Rectal smooth muscle tissue (tissue), 1 donor: ENCODE measurements at regions not wholly inside any gene's neighbourhood (a gene's known extent, or its start where the extent isn't known, plus 50 kb on each side); places are given as distances from the start of the nearest gene placed in this dataset.

ENCODE experiments used
- H3K27ac ChIP-seq: one replicate; pipeline ENCODE4 v1.7.0; 2013; ENCODE audit warnings: low read depth, low read length, inconsistent platforms
- H3K27me3 ChIP-seq: one replicate; pipeline ENCODE4 v1.7.0; 2013; ENCODE audit warnings: low read length; ENCODE audit not compliant: control insufficient read depth, insufficient read depth
- H3K36me3 ChIP-seq: one replicate; pipeline ENCODE4 v1.7.0; 2013; ENCODE audit warnings: low read length; ENCODE audit not compliant: control insufficient read depth, insufficient read depth
- H3K4me1 ChIP-seq: one replicate; pipeline ENCODE4 v1.7.0; 2013; ENCODE audit warnings: low read length; ENCODE audit not compliant: control insufficient read depth, insufficient read depth
- H3K4me3 ChIP-seq: one replicate; pipeline ENCODE4 v1.7.0; 2013; ENCODE audit warnings: low read length
- H3K9ac ChIP-seq: one replicate; pipeline ENCODE4 v1.7.0; 2013; ENCODE audit warnings: low read length

DNA sequence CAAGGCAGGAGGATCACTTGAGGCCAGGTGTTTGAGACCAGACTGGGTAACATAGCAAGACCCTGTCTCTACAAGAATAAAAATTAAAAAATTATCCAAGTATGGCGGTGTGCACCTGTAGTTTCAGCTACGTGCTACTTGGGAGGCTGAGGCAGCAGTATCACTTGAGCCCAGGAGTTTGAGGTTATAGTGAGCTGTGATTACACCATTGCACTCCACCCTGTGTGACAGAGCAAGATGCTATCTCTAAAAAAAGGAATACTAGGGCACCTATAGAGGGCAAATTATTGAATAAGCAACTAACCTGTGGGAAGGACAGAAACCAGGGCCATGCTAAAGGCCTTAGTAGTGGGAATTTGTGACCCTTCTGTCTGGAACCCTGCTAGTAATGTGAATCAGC is 86.1 kb downstream of the TENT5C start:
- Histone ChIP-seq H3K36me3 (no peaks in the 10 kb centered on the region), H3K4me1 (peaks cover 31% of the 10 kb centered on the region), H3K27me3 (no peaks in the 10 kb centered on the region), H3K27ac (no peak overlapping the region), H3K9ac (no peak overlapping the region), H3K4me3 (no peak overlapping the region)

DNA sequence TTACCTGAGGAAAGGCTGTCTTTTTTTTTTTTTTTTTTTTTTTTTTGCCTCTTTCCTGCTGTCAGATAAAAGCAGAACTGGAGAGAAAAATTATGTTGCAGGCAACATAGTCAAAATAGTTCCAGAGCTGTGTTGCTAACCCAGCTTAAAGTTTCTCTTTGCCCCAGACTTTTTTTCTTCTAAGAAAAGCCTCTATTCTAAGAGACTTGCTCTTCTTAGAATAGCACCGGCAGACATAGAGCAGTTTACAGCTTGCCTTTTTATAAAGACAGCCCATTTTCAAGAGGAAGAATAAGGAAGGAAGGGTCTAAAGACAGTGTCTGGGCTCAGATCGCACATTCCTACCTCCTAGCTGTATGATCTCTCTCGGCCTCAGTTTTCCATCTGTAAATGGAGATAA is 88.7 kb downstream of the TENT5C start:
- Histone ChIP-seq H3K4me1 (peaks cover 44% of the 10 kb centered on the region), H3K4me3 (no peak overlapping the region), H3K27ac (no peak overlapping the region), H3K27me3 (no peaks in the 10 kb centered on the region), H3K36me3 (no peaks in the 10 kb centered on the region), H3K9ac (no peak overlapping the region)

DNA sequence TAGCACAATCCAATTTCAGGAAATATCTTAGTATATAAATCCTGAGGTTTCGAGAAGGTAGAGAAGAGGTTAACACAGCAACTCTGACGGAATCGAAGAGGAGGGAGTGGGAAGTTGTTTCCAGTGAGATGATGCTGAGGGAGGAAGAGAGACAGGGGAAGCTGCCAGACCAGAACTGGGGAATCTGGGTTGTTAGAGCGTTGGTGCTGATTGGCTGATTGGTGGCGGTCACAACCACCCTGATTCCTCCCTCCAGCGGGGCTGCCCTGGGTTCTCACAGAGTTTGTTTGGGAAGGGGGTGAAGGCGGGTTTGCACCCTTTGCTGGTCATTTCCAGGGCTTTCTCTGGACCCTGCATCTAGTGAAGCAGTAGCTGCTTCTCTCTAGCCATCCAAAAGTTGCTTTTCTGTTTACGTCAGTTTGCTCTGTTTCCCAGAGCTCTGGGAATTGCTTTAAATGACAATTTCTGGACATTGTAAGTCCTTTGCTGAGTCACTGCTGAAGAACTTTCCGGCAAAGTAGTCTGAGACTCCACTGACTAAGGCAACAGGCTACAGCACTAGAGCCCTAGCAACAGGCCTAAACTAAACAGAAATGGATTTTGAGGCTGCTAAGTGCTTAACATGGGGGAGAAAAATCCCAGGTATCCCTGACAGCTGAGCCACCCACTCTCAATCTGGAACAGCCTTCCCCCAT is 90.1 kb downstream of the TENT5C start:
- H3K4me1 ChIP-seq = peaks cover 39% of the 10 kb centered on the region
- no peaks in the 10 kb centered on the region for H3K27me3 ChIP-seq
- no peak overlapping the region for H3K4me3 ChIP-seq
- no peaks in the 10 kb centered on the region for H3K36me3 ChIP-seq
- peak overlapping the region; percentile 89 for H3K27ac ChIP-seq
- no peak overlapping the region for H3K9ac ChIP-seq

DNA sequence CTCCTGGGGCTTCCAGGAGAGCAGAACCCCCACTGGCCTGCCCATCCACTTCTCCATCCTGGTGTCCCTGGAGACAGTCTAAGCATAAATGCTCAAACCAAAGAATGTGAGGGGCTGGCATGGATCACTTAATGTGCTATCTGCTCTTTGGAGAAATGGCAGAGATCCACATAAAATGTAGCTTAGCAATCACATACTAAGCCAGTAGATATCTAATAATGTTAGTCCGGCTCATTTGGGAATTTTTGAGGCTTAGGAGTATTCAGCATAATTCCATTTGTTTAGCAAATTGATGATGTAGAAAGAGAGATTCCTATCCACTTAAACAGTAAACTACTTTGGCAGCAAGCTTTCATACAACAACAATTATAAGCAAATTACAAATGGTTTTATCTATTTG is 90.7 kb downstream of the TENT5C start:
- H3K9ac ChIP-seq = no peak overlapping the region
- peak overlapping the region; percentile 89 for H3K27ac ChIP-seq
- no peak overlapping the region for H3K4me3 ChIP-seq

DNA sequence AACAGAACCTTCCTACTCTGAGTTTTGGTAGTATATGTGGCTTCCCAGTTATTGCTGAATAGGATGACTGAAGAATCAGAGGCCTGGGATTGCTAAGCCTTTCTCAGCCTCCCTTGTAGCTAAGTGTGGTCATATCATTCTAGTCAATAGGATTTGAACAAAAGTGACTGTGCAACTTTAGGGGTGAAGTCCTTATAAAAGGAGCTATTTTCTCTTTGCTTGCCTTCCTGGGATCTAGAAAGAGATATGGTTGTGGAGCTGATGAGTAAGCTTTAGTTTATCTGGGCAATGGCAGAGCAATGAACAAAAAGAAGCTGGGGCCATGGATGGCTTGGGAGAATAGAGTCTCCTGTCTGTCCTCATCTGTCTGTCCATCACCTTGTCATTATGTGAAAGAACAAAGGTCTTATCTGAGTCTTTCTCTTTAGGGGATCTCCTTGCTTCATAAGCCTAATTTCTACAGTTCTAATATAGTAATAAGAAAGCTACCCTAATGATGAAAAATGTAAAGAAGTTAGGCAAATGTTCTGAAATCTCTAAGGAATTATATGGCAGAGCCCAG is 91.5 kb downstream of the TENT5C start:
- Histone ChIP-seq H3K4me1 (peaks cover 39% of the 10 kb centered on the region), H3K27me3 (no peaks in the 10 kb centered on the region), H3K9ac (no peak overlapping the region), H3K4me3 (no peak overlapping the region), H3K36me3 (no peaks in the 10 kb centered on the region), H3K27ac (peak overlapping the region; percentile 89)

More for the DNA sequence above, 90.7 kb downstream of the TENT5C start:
- Histone ChIP-seq H3K27me3 (no peaks in the 10 kb centered on the region), H3K36me3 (no peaks in the 10 kb centered on the region), H3K4me1 (peaks cover 39% of the 10 kb centered on the region)

DNA sequence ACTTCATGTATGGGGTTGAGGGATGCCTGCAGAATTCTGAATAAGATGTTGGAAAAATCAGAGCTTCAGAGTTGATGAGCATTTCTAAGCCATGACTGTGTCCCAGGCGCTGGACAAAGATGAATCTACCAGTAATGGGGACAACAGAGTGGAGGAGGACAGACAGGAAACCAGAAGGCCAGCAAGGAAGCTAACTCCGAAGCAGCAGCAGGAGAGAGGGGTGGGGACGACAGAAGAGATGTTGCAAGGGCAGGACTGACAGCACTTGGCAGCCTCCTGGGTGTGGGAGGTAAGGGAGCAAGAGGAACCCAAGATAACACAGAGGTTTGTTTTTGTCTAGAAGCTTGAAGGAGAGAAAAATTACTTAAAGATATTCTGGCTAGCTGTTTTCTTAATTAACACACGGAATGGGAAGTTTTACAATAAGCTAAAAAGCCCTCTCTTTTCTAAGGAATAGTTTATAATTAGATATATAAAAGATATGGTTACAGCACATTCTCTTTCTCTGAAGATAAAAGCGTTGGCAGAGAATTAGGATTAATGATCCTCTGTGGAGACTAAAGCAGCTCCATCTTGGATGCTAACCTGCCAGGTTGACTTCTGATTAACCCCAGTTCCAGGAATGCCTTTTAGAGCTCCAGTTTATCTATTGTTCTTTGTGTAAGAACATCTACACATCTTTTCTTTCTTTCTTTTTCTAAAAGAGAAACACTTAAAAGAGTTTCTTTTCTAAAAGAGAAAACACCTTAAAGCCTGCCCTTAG is 92.7 kb downstream of the TENT5C start:
- peak overlapping the region; percentile 21 for H3K27ac ChIP-seq
- no peak overlapping the region for H3K4me3 ChIP-seq
- H3K36me3 ChIP-seq = no peaks in the 10 kb centered on the region
- no peak overlapping the region for H3K9ac ChIP-seq
- peaks cover 39% of the 10 kb centered on the region for H3K4me1 ChIP-seq
- H3K27me3 ChIP-seq = no peaks in the 10 kb centered on the region

DNA sequence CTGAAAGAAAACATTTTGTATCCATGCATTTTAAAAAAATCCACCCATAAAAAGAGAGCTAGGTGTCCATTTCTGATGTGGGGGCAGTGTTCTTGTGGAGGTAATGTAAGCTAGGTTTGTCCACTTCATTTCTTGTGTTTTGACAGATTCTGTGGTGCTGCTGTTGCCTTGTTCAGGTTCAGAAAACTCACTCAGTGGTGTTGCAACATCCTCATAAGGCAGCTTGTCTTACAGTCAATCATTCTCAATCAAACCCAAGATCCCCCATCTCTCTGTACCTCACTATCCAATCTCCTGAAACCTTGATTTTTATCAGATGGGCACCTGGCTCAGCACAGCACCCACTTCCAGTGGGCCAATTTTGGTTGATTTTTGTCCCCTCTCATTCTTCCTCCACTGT is 94.1 kb downstream of the TENT5C start:
- Histone ChIP-seq H3K27me3 (no peaks in the 10 kb centered on the region), H3K4me1 (peaks cover 30% of the 10 kb centered on the region), H3K36me3 (no peaks in the 10 kb centered on the region), H3K9ac (no peak overlapping the region), H3K27ac (no peak overlapping the region), H3K4me3 (no peak overlapping the region)

DNA sequence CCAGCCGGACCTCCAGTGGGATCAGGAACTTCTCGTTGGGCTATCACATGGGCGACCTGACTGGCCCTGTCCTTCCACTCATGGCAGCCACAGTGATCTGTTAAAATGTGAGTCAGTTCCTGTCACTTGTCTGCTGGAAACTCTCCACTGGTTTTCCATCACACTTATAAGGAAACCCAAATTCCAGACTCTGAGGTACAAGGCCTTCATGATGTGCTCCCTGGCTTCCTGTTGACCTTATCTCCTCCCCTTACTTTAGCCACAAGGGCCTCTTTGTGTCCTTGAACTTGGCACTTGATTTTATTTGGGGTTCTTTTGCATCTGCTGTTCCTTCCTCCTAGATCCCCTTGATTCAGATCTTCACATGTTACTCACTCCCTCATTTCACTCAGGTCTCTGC is 96.8 kb downstream of the TENT5C start:
- H3K36me3 ChIP-seq = no peaks in the 10 kb centered on the region
- H3K27me3 ChIP-seq = no peaks in the 10 kb centered on the region
- H3K9ac ChIP-seq = no peak overlapping the region
- no peak overlapping the region for H3K4me3 ChIP-seq
- no peak overlapping the region for H3K27ac ChIP-seq
- peaks cover 6% of the 10 kb centered on the region for H3K4me1 ChIP-seq

DNA sequence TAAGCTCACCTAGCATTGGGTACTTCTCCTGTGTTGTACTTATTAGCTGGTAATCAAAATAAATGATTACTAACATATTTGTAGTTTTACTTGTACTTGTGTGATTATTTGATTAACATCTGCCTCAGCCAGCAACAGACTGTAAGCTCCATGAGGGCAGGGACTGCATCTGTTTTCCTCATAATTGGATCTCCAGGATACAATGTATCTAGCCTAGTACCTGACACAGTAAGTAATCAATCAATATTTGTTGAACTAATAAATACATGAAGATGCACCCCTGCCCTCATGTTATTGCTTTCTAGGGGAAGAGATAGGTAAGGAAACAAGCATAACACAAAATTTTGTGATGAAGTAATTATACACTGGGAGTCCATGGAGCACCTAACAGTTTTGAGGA is 101.5 kb downstream of the TENT5C start:
- Histone ChIP-seq H3K27me3 (no peaks in the 10 kb centered on the region), H3K9ac (no peak overlapping the region), H3K4me1 (peaks cover 3% of the 10 kb centered on the region), H3K36me3 (no peaks in the 10 kb centered on the region), H3K4me3 (no peak overlapping the region), H3K27ac (no peak overlapping the region)

DNA sequence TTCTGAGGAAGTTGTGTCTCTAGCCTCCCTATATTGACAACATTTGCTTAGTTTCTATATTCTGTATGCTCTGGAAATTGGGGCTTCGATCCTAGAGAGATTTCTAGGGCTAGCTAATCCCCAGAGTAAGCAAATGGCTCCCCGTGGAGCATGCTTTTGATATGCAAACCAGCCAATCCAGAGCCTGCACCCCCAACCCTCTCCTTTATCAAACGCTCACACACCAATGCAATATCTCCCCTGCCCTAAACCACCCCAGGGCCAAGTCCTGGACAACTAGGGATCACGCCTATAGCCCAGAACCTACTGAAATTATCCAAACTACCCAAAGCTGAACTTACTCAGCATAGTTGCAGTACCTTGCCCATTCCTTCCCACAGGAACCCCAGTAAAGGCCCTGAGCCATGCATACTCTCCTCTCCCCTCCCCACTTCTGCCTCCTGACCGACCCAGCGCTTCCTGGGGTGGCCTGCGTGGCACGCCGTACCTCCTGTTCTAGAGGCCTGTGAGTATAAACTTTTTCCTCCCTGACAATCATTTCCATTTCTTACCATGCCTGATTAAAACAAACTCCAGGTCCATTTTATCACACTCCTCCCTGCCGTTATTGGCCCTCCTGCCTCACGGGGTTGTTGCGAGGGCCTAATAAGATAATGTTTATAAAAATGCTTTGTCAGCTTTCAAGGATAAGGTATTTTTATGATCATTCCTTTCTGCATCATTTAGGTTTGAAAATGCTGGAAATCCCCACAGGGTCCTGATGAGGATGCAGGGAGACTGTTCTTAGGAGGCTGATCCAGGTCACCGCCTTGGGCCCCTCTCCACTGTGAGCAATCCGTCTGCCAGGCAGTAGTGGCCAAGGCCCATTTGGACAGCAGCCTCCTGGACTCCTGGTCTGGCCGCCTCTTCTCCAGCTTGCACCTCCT is 102.7 kb downstream of the TENT5C start:
- H3K9ac ChIP-seq = no peak overlapping the region
- no peak overlapping the region for H3K4me3 ChIP-seq
- H3K27me3 ChIP-seq = no peaks in the 10 kb centered on the region
- H3K27ac ChIP-seq = peak overlapping the region; percentile 32
- no peaks in the 10 kb centered on the region for H3K36me3 ChIP-seq
- peaks cover 3% of the 10 kb centered on the region for H3K4me1 ChIP-seq

DNA sequence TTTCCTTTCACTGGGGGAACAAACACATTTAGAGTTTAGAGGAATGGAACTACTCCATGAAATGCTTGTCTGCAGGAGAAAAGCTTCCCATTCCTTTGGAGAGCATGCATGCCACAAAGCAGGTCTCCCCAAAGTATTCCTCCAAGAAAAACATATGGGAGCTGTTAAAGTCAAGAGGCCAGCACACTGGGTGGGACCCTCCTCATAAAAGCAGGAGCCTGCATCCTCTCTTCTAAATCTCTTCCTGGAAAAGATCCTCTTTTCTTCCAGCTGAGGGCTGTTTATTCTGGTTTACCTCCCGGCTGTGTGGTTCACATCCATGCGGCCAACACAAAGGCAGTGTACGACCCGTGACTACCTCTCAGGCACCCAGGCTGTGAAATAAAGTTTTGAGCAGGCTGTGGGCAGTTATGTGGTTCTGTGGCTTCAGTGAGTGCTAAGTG is 103.4 kb downstream of the TENT5C start:
- no peaks in the 10 kb centered on the region for H3K36me3 ChIP-seq
- no peak overlapping the region for H3K9ac ChIP-seq
- H3K27ac ChIP-seq = peak overlapping the region; percentile 32
- peaks cover 3% of the 10 kb centered on the region for H3K4me1 ChIP-seq
- no peak overlapping the region for H3K4me3 ChIP-seq
- H3K27me3 ChIP-seq = no peaks in the 10 kb centered on the region

DNA sequence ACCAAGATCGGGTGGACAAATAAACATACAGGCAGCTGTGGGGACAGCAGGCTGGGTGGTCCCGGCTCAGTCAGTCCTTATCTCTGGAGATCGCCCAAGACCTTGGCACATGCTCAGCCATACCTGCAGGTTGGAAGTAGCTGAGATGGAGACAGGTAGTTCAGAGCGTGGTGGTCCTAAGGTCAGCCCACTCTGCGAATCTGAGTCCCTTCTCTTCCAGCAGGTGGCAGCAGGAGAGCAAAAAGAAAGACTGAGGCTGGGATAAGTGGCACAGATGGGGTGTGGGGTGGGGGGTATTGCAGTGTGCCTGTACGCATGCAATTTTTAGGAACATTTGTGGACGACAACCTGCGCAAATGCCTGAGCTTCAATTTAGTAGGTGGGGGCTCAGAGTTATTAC is 104.9 kb downstream of the TENT5C start:
- no peaks in the 10 kb centered on the region for H3K36me3 ChIP-seq
- no peaks in the 10 kb centered on the region for H3K27me3 ChIP-seq
- H3K9ac ChIP-seq = no peak overlapping the region

More for the DNA sequence above, 104.9 kb downstream of the TENT5C start:
- Histone ChIP-seq H3K4me3 (no peak overlapping the region), H3K4me1 (peaks cover 3% of the 10 kb centered on the region), H3K27ac (no peak overlapping the region)
